Gastroesophageal sphincter (tissue), 3 donors: ENCODE measurements at regions not wholly inside any gene's neighbourhood (a gene's known extent, or its start where the extent isn't known, plus 50 kb on each side); places are given as distances from the start of the nearest gene placed in this dataset.

ENCODE experiments used
- CTCF ChIP-seq, 4 experiments: fragments of 200-600 bp in 2 of 4; fragments of 450-650 bp in 2 of 4; sonication (generic) in 1 of 4; IDR thresholded peaks; one replicate each; pipeline ENCODE4 v1.5.1; 2017 to 2019; ENCODE audit warnings: antibody characterized with exemption in 4 of 4, mild to moderate bottlenecking in 2 of 4, moderate library complexity in 2 of 4
- POLR2A ChIP-seq, 2 donors: fragments of 450-650 bp; IDR thresholded peaks; one replicate each; pipeline ENCODE4 v1.6.1; 2017; ENCODE audit warnings: antibody characterized with exemption in 2 of 2, mild to moderate bottlenecking in 2 of 2, moderate library complexity in 1 of 2
- POLR2AphosphoS5 ChIP-seq: sonication (generic); formaldehyde crosslinking; IDR thresholded peaks from one replicate; pipeline ENCODE4 v1.6.1; 2017; ENCODE audit warnings: antibody characterized with exemption

GRCh38 chr16:86432691-86433090 lies 77.6 kb upstream of the FOXF1 start:
- TF ChIP-seq CTCF (IDR thresholded peaks at IDR 0.05): no peak
- TF ChIP-seq POLR2A (IDR thresholded peaks at IDR 0.05): no peak
- peak; percentile 97 for TF ChIP-seq POLR2AphosphoS5
